Panc1 (cell line): ENCODE measurements at regions not wholly inside any gene's neighbourhood (a gene's known extent, or its start where the extent isn't known, plus 50 kb on each side); places are given as distances from the start of the nearest gene placed in this dataset.

ENCODE experiments used
- CTCF ChIP-seq: fragments of 450-650 bp; IDR thresholded peaks from 2 replicates; pipeline ENCODE4 v1.5.1; 2017; ENCODE audit warnings: mild to moderate bottlenecking
- POLR2AphosphoS5 ChIP-seq: IDR thresholded peaks from 2 replicates; pipeline ENCODE4 v1.6.1; 2012; ENCODE audit warnings: mild to moderate bottlenecking, low read depth, low read length, moderate library complexity
- SIN3A ChIP-seq: IDR thresholded peaks from 2 replicates; pipeline ENCODE4 v1.6.1; 2012; ENCODE audit warnings: low read depth, mild to moderate bottlenecking, low read length, moderate library complexity, borderline replicate concordance; ENCODE audit not compliant: insufficient read depth

- TF ChIP-seq CTCF (no peak), SIN3A (no peak), POLR2AphosphoS5 (no peak)
Observed at GRCh38 chr6:163991321-163991720, 576.8 kb downstream of the QKI start.
